GM21447 (cell line): ENCODE measurements at regions not wholly inside any gene's neighbourhood (a gene's known extent, or its start where the extent isn't known, plus 50 kb on each side); places are given as distances from the start of the nearest gene placed in this dataset.
A peak's percentile ranks its signal among the peaks of the same experiment; 100 is the strongest.
"Not testable (repeated sequence)": the region's sequence is repeated elsewhere in the genome, so short reads cannot be mapped to it uniquely, and the experiment has no call there.

Source experiments
- ATAC-seq: cut with Tn5 transposase; IDR thresholded peaks from one replicate; pipeline ENCODE4 v1.9.1; 2021; ENCODE audit not compliant: unreplicated experiment

GRCh38 chr14:105747503-105748203, 221.3 kb downstream of the TMEM121 start:
- peak; percentile 45 for ATAC-seq

- peak; percentile 43 for ATAC-seq
These were observed 221.8 kb downstream of the TMEM121 start for GRCh38 chr14:105748204-105748578.

GRCh38 chr14:105748710-105749109, 222.3 kb downstream of the TMEM121 start:
- ATAC-seq = not testable (repeated sequence)

- not testable (repeated sequence) for ATAC-seq
These were observed 223.6 kb downstream of the TMEM121 start for GRCh38 chr14:105749870-105750541.

GRCh38 chr14:105751291-105751751, 224.9 kb downstream of the TMEM121 start:
- ATAC-seq = not testable (repeated sequence)

DNA sequence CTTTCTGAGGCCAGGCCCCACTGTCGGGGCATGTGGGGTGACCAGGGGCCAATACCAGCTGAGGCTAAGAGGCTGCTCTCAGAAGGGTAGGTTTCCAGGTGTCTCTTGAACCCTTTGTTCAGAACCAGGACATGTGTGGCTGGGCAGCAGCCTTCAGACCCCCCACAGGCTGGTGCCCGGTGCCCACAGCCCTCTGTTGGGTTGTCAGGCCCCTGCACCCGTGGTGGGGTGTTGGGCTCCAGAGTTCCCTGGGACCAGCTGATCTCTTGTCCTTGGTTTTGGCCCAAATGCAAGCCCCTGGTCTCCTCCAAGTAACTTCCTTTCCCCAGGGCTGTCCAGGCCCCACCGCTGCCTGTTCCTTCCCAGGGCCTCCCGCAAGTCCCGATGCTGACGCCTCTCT, 226.0 kb downstream of the TMEM121 start:
- not testable (repeated sequence) for ATAC-seq

- ATAC-seq = no peak
These were observed 234.4 kb downstream of the TMEM121 start for GRCh38 chr14:105760691-105761344.

DNA sequence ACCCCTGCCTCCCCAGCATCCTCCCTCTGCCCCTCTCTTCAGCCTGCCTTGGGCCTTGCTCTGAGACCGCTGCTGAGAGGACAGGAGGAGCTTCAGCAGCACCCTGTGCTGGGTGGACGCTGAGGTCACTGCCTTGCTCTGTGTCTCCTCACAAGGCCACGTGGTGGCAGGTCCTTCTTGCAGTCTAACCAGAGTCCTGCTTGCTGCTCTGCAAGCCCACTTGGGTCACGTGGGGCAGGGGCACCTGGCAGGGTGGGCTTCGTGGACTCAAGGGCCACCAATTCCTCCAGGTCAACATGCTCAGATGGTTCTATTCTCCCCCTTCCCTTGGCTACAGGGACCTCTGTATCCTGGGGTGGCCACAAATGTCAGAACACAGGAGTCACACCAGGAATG, 235.0 kb downstream of the TMEM121 start:
- ATAC-seq = not testable (repeated sequence)

GRCh38 chr14:105761842-105762241, 235.5 kb downstream of the TMEM121 start:
- no peak for ATAC-seq

GRCh38 chr14:105762262-105762661, 235.9 kb downstream of the TMEM121 start:
- ATAC-seq = not testable (repeated sequence)

- not testable (repeated sequence) for ATAC-seq
These were observed 238.0 kb downstream of the TMEM121 start for GRCh38 chr14:105764254-105764901.

GRCh38 chr14:105765072-105765825, 238.9 kb downstream of the TMEM121 start:
- ATAC-seq = not testable (repeated sequence)

- ATAC-seq = no peak
These were observed 239.7 kb downstream of the TMEM121 start for GRCh38 chr14:105765893-105766614.

DNA sequence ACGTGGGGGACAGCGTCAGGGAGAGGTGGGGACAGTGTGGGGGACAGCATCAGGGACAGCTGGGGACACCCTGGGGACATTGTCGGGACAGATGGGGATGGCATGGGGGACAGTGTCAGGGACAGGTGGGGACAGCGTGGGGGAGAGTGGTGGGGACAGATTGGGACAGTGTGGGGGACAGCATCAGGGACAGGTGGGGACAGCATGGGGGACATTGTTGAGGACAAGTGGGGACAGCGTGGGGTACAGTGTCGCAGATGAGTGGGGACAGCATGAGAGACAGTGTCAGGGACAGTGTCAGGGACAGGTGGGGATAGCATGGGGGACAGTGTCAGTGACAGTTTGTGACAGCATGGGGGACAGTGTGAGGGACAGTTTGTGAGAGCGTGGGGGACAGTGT, 240.9 kb downstream of the TMEM121 start:
- ATAC-seq = no peak

GRCh38 chr14:105768039-105768438, 241.7 kb downstream of the TMEM121 start:
- ATAC-seq = not testable (repeated sequence)

DNA sequence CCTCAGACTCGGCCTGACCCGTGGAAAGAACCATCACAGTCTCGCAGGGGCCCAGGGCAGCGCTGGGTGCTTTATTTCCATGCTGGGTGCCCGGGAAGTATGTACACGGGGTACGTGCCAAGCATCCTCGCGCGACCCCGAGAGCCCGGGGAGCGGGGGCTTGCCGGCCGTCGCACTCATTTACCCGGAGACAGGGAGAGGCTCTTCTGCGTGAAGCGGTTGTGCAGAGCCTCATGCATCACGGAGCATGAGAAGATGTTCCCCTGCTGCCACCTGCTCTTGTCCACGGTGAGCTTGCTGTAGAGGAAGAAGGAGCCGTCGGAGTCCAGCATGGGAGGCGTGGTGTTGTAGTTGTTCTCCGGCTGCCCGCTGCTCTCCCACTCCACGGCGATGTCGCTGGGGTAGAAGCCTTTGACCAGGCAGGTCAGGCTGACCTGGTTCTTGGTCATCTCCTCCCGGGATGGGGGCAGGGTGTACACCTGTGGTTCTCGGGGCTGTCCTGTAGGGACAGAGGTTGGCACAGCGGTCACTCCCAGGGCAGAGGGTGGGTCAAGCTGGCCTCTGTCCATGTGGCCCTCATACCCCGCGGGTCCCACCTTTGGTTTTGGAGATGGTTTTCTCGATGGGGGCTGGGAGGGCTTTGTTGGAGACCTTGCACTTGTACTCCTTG, 242.8 kb downstream of the TMEM121 start:
- not testable (repeated sequence) for ATAC-seq

DNA sequence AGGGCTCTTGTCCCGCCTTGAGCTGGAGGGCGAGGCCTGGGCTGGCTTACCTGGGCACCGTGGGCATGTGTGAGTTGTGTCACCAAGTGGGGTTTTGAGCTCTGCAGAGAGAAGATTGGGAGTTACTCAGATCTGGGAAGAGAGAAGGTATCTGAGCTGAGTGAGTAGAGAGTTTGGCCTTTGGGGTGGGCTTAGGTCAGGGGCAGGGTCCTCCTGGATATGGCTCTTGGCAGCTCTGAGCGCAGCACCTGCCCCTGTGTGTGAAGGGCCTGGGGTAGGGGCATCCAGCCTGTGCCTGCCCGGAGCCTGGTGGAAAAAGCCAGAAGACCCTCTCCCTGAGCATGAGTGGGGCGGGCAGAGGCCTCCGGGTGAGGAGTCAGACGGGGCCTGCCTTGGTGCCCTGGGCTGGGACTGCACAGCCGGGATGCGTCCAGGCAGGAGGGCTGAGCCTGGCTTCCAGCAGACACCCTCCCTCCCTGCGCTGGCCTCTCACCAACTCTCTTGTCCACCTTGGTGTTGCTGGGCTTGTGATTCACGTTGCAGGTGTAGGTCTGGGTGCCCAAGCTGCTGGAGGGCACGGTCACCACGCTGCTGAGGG, 244.3 kb downstream of the TMEM121 start:
- not testable (repeated sequence) for ATAC-seq

DNA sequence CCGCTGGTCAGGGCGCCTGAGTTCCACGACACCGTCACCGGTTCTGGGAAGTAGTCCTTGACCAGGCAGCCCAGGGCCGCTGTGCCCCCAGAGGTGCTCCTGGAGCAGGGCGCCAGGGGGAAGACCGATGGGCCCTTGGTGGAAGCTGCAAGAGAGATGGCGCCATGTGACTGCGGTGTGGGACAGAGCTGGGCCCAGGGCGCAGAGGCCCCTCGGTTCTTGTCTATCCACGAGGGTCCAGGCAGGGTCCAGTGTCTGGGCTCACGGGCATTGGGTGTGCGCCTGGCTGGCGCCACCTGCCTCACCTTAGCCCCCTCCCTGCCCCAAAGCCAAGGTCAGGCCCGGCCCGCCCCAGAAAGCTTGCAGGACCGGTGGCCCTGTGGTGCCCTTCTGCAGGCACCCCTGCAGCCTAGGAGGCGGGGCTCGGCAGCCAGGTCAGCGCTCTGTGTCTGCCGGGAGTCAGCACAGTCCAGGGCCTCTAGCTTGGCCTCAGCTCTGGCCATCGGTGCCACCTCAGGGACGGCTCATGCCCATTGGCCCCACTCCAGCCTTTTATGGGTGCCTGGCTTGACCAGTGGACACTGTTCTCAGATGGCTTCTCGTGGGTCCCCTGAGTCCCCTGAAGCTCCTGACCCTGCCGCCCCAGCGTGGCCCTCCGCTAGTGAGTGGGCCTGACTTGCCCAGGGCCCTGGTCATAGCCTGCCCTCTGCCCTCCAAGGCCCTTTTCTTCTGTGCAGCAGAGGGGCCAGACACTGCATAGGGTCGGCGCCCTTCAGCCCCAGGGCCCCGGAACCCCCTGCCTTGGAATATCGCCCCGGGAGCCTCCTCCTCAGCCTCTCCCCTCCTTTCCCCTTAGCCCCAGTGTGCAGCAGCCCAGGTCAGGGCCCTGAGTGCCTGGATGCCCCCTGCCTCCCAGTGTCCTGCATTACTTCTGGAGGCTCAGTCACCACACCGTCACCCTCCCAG, 245.2 kb downstream of the TMEM121 start:
- not testable (repeated sequence) for ATAC-seq
